NCI-H1048 (cell line): ENCODE measurements at regions not wholly inside any gene's neighbourhood (a gene's known extent, or its start where the extent isn't known, plus 50 kb on each side); places are given as distances from the start of the nearest gene placed in this dataset.
"Not testable (repeated sequence)": the region's sequence is repeated elsewhere in the genome, so short reads cannot be mapped to it uniquely, and the experiment has no call there.

Experiments used
- DNase-seq: peaks from one replicate; lab custom pipeline; 2025; lab: John Stamatoyannopoulos, UW

- DNase-seq = no peak
Observed at GRCh38 chr13:61215116-61215515, 200.5 kb downstream of the PCDH20 start.

GRCh38 chr13:61214551-61214950 lies 201.1 kb downstream of the PCDH20 start:
- DNase-seq = no peak

GRCh38 chr13:61205898-61206297 lies 209.8 kb downstream of the PCDH20 start:
- DNase-seq = not testable (repeated sequence)

- DNase-seq = no peak
Observed at GRCh38 chr13:61204025-61204424, 211.6 kb downstream of the PCDH20 start.

GRCh38 chr13:61202042-61202441 lies 213.6 kb downstream of the PCDH20 start:
- no peak for DNase-seq

GRCh38 chr13:61192826-61193225 lies 222.8 kb downstream of the PCDH20 start:
- no peak for DNase-seq

GRCh38 chr13:61188057-61188456 lies 227.6 kb downstream of the PCDH20 start:
- DNase-seq = no peak

GRCh38 chr13:61187471-61187870 lies 228.2 kb downstream of the PCDH20 start:
- DNase-seq = no peak

GRCh38 chr13:61183670-61184069 lies 232.0 kb downstream of the PCDH20 start:
- DNase-seq = no peak

- no peak for DNase-seq
Observed at GRCh38 chr13:61180234-61180633, 235.4 kb downstream of the PCDH20 start.

- DNase-seq = no peak
Observed at GRCh38 chr13:61179741-61180140, 235.9 kb downstream of the PCDH20 start.

- no peak for DNase-seq
Observed at GRCh38 chr13:61170856-61171255, 244.8 kb downstream of the PCDH20 start.

GRCh38 chr13:61162636-61163035 lies 253.0 kb downstream of the PCDH20 start:
- no peak for DNase-seq

- no peak for DNase-seq
Observed at GRCh38 chr13:61162106-61162505, 253.5 kb downstream of the PCDH20 start.

GRCh38 chr13:61156753-61157152 lies 258.9 kb downstream of the PCDH20 start:
- DNase-seq = no peak

- no peak for DNase-seq
Observed at GRCh38 chr13:61151062-61151461, 264.6 kb downstream of the PCDH20 start.

- no peak for DNase-seq
Observed at GRCh38 chr13:61149331-61149730, 266.3 kb downstream of the PCDH20 start.

- DNase-seq = no peak
Observed at GRCh38 chr13:61148691-61149315, 266.8 kb downstream of the PCDH20 start.

- no peak for DNase-seq
Observed at GRCh38 chr13:61148211-61148610, 267.4 kb downstream of the PCDH20 start.

GRCh38 chr13:61146571-61146970 lies 269.1 kb downstream of the PCDH20 start:
- DNase-seq = no peak

GRCh38 chr13:61146158-61146557 lies 269.5 kb downstream of the PCDH20 start:
- no peak for DNase-seq

- DNase-seq = no peak
Observed at GRCh38 chr13:61144834-61145593, 270.6 kb downstream of the PCDH20 start.

GRCh38 chr13:61144301-61144700 lies 271.3 kb downstream of the PCDH20 start:
- DNase-seq = no peak

- DNase-seq = no peak
Observed at GRCh38 chr13:61142506-61142905, 273.1 kb downstream of the PCDH20 start.
